GM12878 (cell line): ENCODE measurements at regions not wholly inside any gene's neighbourhood (a gene's known extent, or its start where the extent isn't known, plus 50 kb on each side); places are given as distances from the start of the nearest gene placed in this dataset.
A peak's percentile ranks its signal among the peaks of the same experiment; 100 is the strongest.

Experiments used
- ATAC-seq: fragments of 200-7000 bp; cut with Tn5 transposase; 3 replicates; pipeline ENCODE4 v1.9.1; 2020; ENCODE audit warnings: mild to moderate bottlenecking, moderate library complexity
- BruUV-seq: library from RNA; stranded (reverse); fragments of 400-500 nt; replicated peaks from 2 replicates; lab custom pipeline; 2021; lab: Mats Ljungman, UMichigan
- CTCF ChIA-PET: fragments of 300-600 bp; sonication (Branson Sonifier 250); formaldehyde crosslinking; extraction: SDS; loops from one replicate; lab custom pipeline; 2021; ENCODE audit warnings: inconsistent platforms; lab: Yijun Ruan, JAX
- POLR2A ChIA-PET: fragments of 350-600 bp; formaldehyde crosslinking; extraction: SDS; loops from one replicate; lab custom pipeline; 2021; ENCODE audit warnings: inconsistent platforms; lab: Charles Lee
- RAD21 ChIA-PET: fragments of 300-600 bp; sonication (Branson Sonifier 250); formaldehyde crosslinking; loops from one replicate; lab custom pipeline; 2023; ENCODE audit warnings: antibody characterized with exemption; ENCODE audit not compliant: unreplicated experiment; lab: Charles Lee
- SMC1A ChIA-PET: fragments of 300-600 bp; sonication (Branson Sonifier 250); formaldehyde crosslinking; loops from one replicate; lab custom pipeline; 2023; ENCODE audit not compliant: unreplicated experiment, uncharacterized antibody; lab: Charles Lee
- DNase-seq: peaks from one replicate; pipeline ENCODE4 v3.0.0-alpha.2; 2011; ENCODE audit warnings: low read depth, low spot score
- FAIRE-seq: peaks from 3 replicates; lab custom pipeline; 2011; peaks lifted over from hg19 to GRCh38; lab: Jason Lieb, UNC
- H2AFZ ChIP-seq: 2 replicates; pipeline ENCODE4 v1.6.0; 2011; ENCODE audit warnings: low read depth, low read length, control low read depth; ENCODE audit not compliant: control insufficient read depth
- H3K27ac ChIP-seq: 2 replicates; pipeline ENCODE4 v1.5.1; 2011; ENCODE audit warnings: control low read depth; ENCODE audit not compliant: control insufficient read depth, insufficient read depth
- H3K27me3 ChIP-seq, 2 experiments: replicated peaks in 1 of 2; 2 replicates each; pipeline versions ENCODE4 v1.6.0 to v1.6.1; 2011; ENCODE audit warnings: low read length in 1 of 2; ENCODE audit not compliant: control insufficient read depth in 2 of 2, insufficient read depth in 2 of 2
- H3K36me3 ChIP-seq, 2 experiments: 2 replicates each; pipeline ENCODE4 v1.5.1; 2011; ENCODE audit warnings: low read length in 1 of 2; ENCODE audit not compliant: control insufficient read depth in 2 of 2, insufficient read depth in 2 of 2
- H3K4me1 ChIP-seq: 2 replicates; pipeline ENCODE4 v1.6.1; 2011; ENCODE audit warnings: mild to moderate bottlenecking, low read length, moderate library complexity, mixed read lengths; ENCODE audit not compliant: control insufficient read depth, insufficient read depth
- H3K4me2 ChIP-seq: 2 replicates; pipeline ENCODE4 v1.6.0; 2011; ENCODE audit warnings: control low read depth; ENCODE audit not compliant: control insufficient read depth, insufficient read depth
- H3K4me3 ChIP-seq: fragments of 200-600 bp; sonication (generic); 2 replicates; pipeline ENCODE4 v1.5.1; 2016
- H3K79me2 ChIP-seq: 2 replicates; pipeline ENCODE4 v1.6.0; 2011; ENCODE audit warnings: low read length; ENCODE audit not compliant: control insufficient read depth, insufficient read depth
- H3K9ac ChIP-seq: 2 replicates; pipeline ENCODE4 v1.8.0; 2011; ENCODE audit warnings: low read length, control low read depth, mixed read lengths; ENCODE audit not compliant: control insufficient read depth, insufficient read depth
- H3K9me3 ChIP-seq: replicated peaks from 3 replicates; pipeline ENCODE4 v1.5.1; 2011; ENCODE audit warnings: mild to moderate bottlenecking, low read length; ENCODE audit not compliant: control insufficient read depth, insufficient read depth
- H4K20me1 ChIP-seq: 2 replicates; pipeline ENCODE4 v1.6.0; 2011; ENCODE audit not compliant: control insufficient read depth, insufficient read depth
- BHLHE40 ChIP-seq, 2 experiments: fragments of 450-650 bp in 1 of 2; IDR thresholded peaks; 2 replicates each; pipeline ENCODE4 v1.6.1; 2011 to 2017; ENCODE audit warnings: low read depth in 2 of 2, borderline replicate concordance in 1 of 2, improper control_type of control experiment in 1 of 2, low read length in 1 of 2, mild to moderate bottlenecking in 1 of 2
- CBX3 ChIP-seq: fragments of 200-600 bp; sonication (generic); IDR thresholded peaks from 2 replicates; pipeline ENCODE4 v1.6.1; 2016; ENCODE audit warnings: low read depth, borderline replicate concordance
- ESRRA ChIP-seq: IDR thresholded peaks from 2 replicates; pipeline ENCODE4 v1.6.1; 2012; ENCODE audit warnings: mild to moderate bottlenecking, low read length, improper control_type of control experiment
- IKZF2 ChIP-seq, 2 experiments: fragments of 450-650 bp; IDR thresholded peaks; 2 replicates each; pipeline ENCODE4 v1.6.1; 2017; ENCODE audit warnings: mild to moderate bottlenecking in 2 of 2, moderate library complexity in 2 of 2
- NFIC ChIP-seq: IDR thresholded peaks from 2 replicates; pipeline ENCODE4 v1.6.1; 2012; ENCODE audit warnings: low read depth, mild to moderate bottlenecking, inconsistent platforms, low read length, moderate library complexity
- NR2C2 ChIP-seq: IDR thresholded peaks from 2 replicates; pipeline ENCODE4 v1.6.1; 2011; ENCODE audit warnings: borderline replicate concordance, low read depth; ENCODE audit not compliant: control insufficient read depth, insufficient read length
- RAD21 ChIP-seq: IDR thresholded peaks from 2 replicates; pipeline ENCODE4 v1.6.1; 2011; ENCODE audit warnings: mild to moderate bottlenecking, low read depth, low read length, moderate library complexity; ENCODE audit not compliant: insufficient read depth
- RFX5 ChIP-seq: IDR thresholded peaks from 2 replicates; pipeline ENCODE4 v1.6.1; 2011; ENCODE audit warnings: low read depth, low read length, improper control_type of control experiment
- RUNX3 ChIP-seq: IDR thresholded peaks from 2 replicates; pipeline ENCODE4 v1.6.1; 2012; ENCODE audit warnings: low read length, inconsistent platforms
- YY1 ChIP-seq: IDR thresholded peaks from 2 replicates; pipeline ENCODE4 v1.6.1; 2011; ENCODE audit warnings: low read depth, mild to moderate bottlenecking, low read length
- ZNF207 ChIP-seq: fragments of 450-650 bp; IDR thresholded peaks from 2 replicates; pipeline ENCODE4 v1.6.1; 2014; ENCODE audit warnings: antibody characterized with exemption, mild to moderate bottlenecking, borderline replicate concordance
- ZZZ3 ChIP-seq: IDR thresholded peaks from 2 replicates; pipeline ENCODE4 v1.6.1; 2011; ENCODE audit warnings: low read depth; ENCODE audit not compliant: control insufficient read depth, insufficient read length
- WGBS: methylation state at CpG from one replicate; pipeline ENCODE4 v1.1.6; 2016; ENCODE audit warnings: low lambda C conversion rate; ENCODE audit not compliant: insufficient replicate concordance, insufficient coverage; ENCODE audit errors: missing lambda C conversion rate; 5-methylcytosine and 5-hydroxymethylcytosine counted together
- in situ Hi-C: fragments of 300-500 bp; cut with MboI; formaldehyde crosslinking; loops from 9 replicates; pipeline ENCODE4 v1.14.3; 2018; ENCODE audit warnings: mixed read lengths
- intact Hi-C: fragments of 100-400 bp; cut with micrococcal nuclease; formaldehyde crosslinking; loops from one replicate; pipeline ENCODE4 v1.14.2; 2022; ENCODE audit not compliant: unreplicated experiment
- TF ChIP-seq, protein P1 (sequence below): fragments of 450-650 bp; IDR thresholded peaks from 2 replicates; pipeline ENCODE4 v1.6.1; 2017; ENCODE audit warnings: antibody characterized with exemption, mild to moderate bottlenecking, moderate library complexity
- TF ChIP-seq, protein P2 (sequence below): fragments of 450-650 bp; IDR thresholded peaks from 2 replicates; pipeline ENCODE4 v1.6.1; 2014; ENCODE audit warnings: mild to moderate bottlenecking

DNA sequence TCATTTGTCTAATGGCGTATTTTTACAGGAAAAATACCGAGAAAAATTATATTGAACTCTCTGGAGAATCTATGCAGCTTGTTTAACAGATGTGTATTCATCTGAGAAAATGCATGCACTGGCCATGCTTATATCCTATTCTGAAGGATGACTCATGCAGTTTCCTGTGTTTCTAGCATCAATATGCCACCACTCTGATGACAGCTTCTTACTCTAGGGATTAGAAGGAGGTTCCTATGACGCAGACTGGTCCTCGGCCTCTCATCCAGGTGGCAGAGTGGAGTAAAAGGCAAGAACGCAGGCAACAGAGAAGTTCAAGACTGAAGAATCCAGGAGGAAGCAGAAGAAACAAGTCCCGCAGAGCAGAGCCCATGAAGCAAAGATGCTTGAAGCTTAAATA lies 910.0 kb upstream of the ROBO1 start:
- Histone ChIP-seq H4K20me1 (no peaks in the 10 kb centered on the region), H3K9ac (no peak overlapping the region), H3K27me3 (no peaks in the 10 kb centered on the region), H3K4me1 (no peaks in the 10 kb centered on the region), H2AFZ (no peak overlapping the region), H3K27ac (no peak overlapping the region), H3K4me2 (no peak overlapping the region), H3K36me3 (no peaks in the 10 kb centered on the region), H3K4me3 (no peak overlapping the region), H3K79me2 (no peaks in the 10 kb centered on the region), H3K9me3 (no peaks in the 10 kb centered on the region)
- WGBS: 10% methylated on average over 6 of the region's 6 CpGs
- ChIA-PET CTCF (no interaction called here), POLR2A (no interaction called here), SMC1A (no interaction called here), RAD21 (interaction anchor here (1.1 kb wide), 1 partner anchor 1157 kb away, joined by 3 read pairs; no protein-coding TSS in a partner anchor)
- no peak for DNase-seq
- intact Hi-C loops (no loop called here), in situ Hi-C loops (no loop called here)
- ATAC-seq: peak; percentile 44
- BruUV-seq: no TSS peak
- FAIRE-seq: no peak
- TF ChIP-seq RAD21 (no peak), ESRRA (no peak), BHLHE40 (IDR thresholded peaks at IDR 0.05; ENCODE audit: borderline replicate concordance in 1 of 2, low read depth in 2 of 2, low read length in 1 of 2) (no peak), RFX5 (no peak), CBX3 (no peak), ZNF207 (no peak), NR2C2 (no peak), RUNX3 (no peak), IKZF2 (IDR thresholded peaks at IDR 0.05) (no peak), ZZZ3 (no peak), YY1 (no peak), NFIC (no peak)
- TF ChIP-seq, protein P1, sequence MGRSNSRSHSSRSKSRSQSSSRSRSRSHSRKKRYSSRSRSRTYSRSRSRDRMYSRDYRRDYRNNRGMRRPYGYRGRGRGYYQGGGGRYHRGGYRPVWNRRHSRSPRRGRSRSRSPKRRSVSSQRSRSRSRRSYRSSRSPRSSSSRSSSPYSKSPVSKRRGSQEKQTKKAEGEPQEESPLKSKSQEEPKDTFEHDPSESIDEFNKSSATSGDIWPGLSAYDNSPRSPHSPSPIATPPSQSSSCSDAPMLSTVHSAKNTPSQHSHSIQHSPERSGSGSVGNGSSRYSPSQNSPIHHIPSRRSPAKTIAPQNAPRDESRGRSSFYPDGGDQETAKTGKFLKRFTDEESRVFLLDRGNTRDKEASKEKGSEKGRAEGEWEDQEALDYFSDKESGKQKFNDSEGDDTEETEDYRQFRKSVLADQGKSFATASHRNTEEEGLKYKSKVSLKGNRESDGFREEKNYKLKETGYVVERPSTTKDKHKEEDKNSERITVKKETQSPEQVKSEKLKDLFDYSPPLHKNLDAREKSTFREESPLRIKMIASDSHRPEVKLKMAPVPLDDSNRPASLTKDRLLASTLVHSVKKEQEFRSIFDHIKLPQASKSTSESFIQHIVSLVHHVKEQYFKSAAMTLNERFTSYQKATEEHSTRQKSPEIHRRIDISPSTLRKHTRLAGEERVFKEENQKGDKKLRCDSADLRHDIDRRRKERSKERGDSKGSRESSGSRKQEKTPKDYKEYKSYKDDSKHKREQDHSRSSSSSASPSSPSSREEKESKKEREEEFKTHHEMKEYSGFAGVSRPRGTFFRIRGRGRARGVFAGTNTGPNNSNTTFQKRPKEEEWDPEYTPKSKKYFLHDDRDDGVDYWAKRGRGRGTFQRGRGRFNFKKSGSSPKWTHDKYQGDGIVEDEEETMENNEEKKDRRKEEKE: no peak
- TF ChIP-seq, protein P2, sequence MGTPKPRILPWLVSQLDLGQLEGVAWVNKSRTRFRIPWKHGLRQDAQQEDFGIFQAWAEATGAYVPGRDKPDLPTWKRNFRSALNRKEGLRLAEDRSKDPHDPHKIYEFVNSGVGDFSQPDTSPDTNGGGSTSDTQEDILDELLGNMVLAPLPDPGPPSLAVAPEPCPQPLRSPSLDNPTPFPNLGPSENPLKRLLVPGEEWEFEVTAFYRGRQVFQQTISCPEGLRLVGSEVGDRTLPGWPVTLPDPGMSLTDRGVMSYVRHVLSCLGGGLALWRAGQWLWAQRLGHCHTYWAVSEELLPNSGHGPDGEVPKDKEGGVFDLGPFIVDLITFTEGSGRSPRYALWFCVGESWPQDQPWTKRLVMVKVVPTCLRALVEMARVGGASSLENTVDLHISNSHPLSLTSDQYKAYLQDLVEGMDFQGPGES: no peak
